DND-41 (cell line): ENCODE measurements at regions not wholly inside any gene's neighbourhood (a gene's known extent, or its start where the extent isn't known, plus 50 kb on each side); places are given as distances from the start of the nearest gene placed in this dataset.

ENCODE experiments used
- CTCF ChIP-seq: IDR thresholded peaks from 2 replicates; pipeline ENCODE4 v1.5.1; 2012; ENCODE audit warnings: borderline replicate concordance, low read length, moderate library complexity, mild to moderate bottlenecking; ENCODE audit not compliant: poor library complexity, severe bottlenecking; ENCODE audit errors: extremely low read depth
- EZH2 ChIP-seq: IDR thresholded peaks from 3 replicates; pipeline ENCODE4 v1.6.1; 2012; ENCODE audit warnings: borderline replicate concordance, low read depth, mild to moderate bottlenecking, moderate library complexity, low read length, inconsistent platforms; ENCODE audit not compliant: severe bottlenecking

GRCh38 chr4:133585323-133585722 is 436.2 kb downstream of the PCDH10 start:
- no peak for TF ChIP-seq CTCF
- no peak for TF ChIP-seq EZH2
